Suppressor macrophage treated with lipopolysaccharide for 1 hour (primary cell): ENCODE measurements at regions not wholly inside any gene's neighbourhood (a gene's known extent, or its start where the extent isn't known, plus 50 kb on each side); places are given as distances from the start of the nearest gene placed in this dataset.
"Not testable (repeated sequence)": the region's sequence is repeated elsewhere in the genome, so short reads cannot be mapped to it uniquely, and the experiment has no call there.

Experiments
- DNase-seq, 3 donors: peaks; one replicate each; pipeline ENCODE4 v3.0.0-alpha.2; 2020 to 2022

- no peak for DNase-seq
Observed at GRCh38 chr5:113723021-113723420, 209.5 kb downstream of the YTHDC2 start.

- DNase-seq, result no peak
Observed at GRCh38 chr5:113735751-113736150, 222.3 kb downstream of the YTHDC2 start.

GRCh38 chr5:113742176-113742575 is 228.7 kb downstream of the YTHDC2 start:
- no peak for DNase-seq

GRCh38 chr5:113742639-113743038 is 229.1 kb downstream of the YTHDC2 start:
- no peak for DNase-seq

GRCh38 chr5:113748403-113748802 is 234.9 kb downstream of the YTHDC2 start:
- no peak for DNase-seq

GRCh38 chr5:113749334-113749733 is 235.8 kb downstream of the YTHDC2 start:
- no peak for DNase-seq

GRCh38 chr5:113753182-113753581 is 239.7 kb downstream of the YTHDC2 start:
- not testable (repeated sequence) for DNase-seq

GRCh38 chr5:113755516-113755915 is 242.0 kb downstream of the YTHDC2 start:
- DNase-seq, result no peak

- no peak for DNase-seq
Observed at GRCh38 chr5:113757508-113757907, 244.0 kb downstream of the YTHDC2 start.

GRCh38 chr5:113759505-113759904 is 246.0 kb downstream of the YTHDC2 start:
- DNase-seq, result no peak

GRCh38 chr5:113760486-113760885 is 247.0 kb downstream of the YTHDC2 start:
- DNase-seq, result no peak

- DNase-seq, result no peak
Observed at GRCh38 chr5:113761594-113761993, 248.1 kb downstream of the YTHDC2 start.

- DNase-seq, result no peak
Observed at GRCh38 chr5:113764382-113764781, 250.9 kb downstream of the YTHDC2 start.

- DNase-seq, result not testable (repeated sequence)
Observed at GRCh38 chr5:113766827-113767226, 253.3 kb downstream of the YTHDC2 start.

GRCh38 chr5:113770648-113771047 is 257.2 kb downstream of the YTHDC2 start:
- DNase-seq, result no peak

GRCh38 chr5:113771483-113771882 is 258.0 kb downstream of the YTHDC2 start:
- peak in 1 of 3 donors; percentile 5 for DNase-seq

GRCh38 chr5:113776168-113776567 is 262.7 kb downstream of the YTHDC2 start:
- DNase-seq, result no peak

- DNase-seq, result no peak
Observed at GRCh38 chr5:113776832-113777525, 263.5 kb downstream of the YTHDC2 start.

- no peak for DNase-seq
Observed at GRCh38 chr5:113778147-113778546, 264.7 kb downstream of the YTHDC2 start.

GRCh38 chr5:113788141-113788655 is 274.7 kb downstream of the YTHDC2 start:
- no peak for DNase-seq

GRCh38 chr5:113789769-113790168 is 276.3 kb downstream of the YTHDC2 start:
- DNase-seq, result no peak

- DNase-seq, result no peak
Observed at GRCh38 chr5:113792806-113793205, 279.3 kb downstream of the YTHDC2 start.

- no peak for DNase-seq
Observed at GRCh38 chr5:113794981-113795380, 281.5 kb downstream of the YTHDC2 start.

GRCh38 chr5:113800686-113801085 is 287.2 kb downstream of the YTHDC2 start:
- DNase-seq, result no peak

- no peak for DNase-seq
Observed at GRCh38 chr5:113804264-113804663, 290.8 kb downstream of the YTHDC2 start.
